Activated CD8-positive, alpha-beta memory T cell treated with anti-CD3 and anti-CD28 coated beads, Interleukin-2, amount 50 U/mL, for 24 hours (primary cell): ENCODE measurements at regions not wholly inside any gene's neighbourhood (a gene's known extent, or its start where the extent isn't known, plus 50 kb on each side); places are given as distances from the start of the nearest gene placed in this dataset.
"Not testable (repeated sequence)": the region's sequence is repeated elsewhere in the genome, so short reads cannot be mapped to it uniquely, and the experiment has no call there.

ENCODE experiments used
- DNase-seq: peaks from one replicate; pipeline ENCODE4 v3.0.0-alpha.2; 2020; ENCODE audit errors: extremely low read depth

DNA sequence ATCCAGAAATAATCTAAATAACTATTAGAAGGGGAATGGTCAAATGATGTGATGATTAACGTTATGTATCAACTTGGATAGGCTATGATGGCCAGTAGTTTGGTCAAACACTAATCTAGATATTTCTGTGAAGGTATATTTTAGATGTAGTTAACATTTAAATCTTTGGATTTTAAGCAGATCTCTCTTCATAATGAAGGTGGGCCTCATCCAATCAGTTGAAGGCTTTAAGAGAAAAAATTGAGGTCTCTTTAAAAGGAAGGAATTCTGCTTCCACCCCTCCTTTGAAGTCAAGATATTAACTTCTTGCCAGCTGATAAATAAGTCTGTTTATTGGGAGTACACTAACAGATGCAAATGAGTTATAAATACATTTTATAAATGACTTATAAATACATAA lies 760.0 kb upstream of the SLC35B3 start:
- DNase-seq = no peak

DNA sequence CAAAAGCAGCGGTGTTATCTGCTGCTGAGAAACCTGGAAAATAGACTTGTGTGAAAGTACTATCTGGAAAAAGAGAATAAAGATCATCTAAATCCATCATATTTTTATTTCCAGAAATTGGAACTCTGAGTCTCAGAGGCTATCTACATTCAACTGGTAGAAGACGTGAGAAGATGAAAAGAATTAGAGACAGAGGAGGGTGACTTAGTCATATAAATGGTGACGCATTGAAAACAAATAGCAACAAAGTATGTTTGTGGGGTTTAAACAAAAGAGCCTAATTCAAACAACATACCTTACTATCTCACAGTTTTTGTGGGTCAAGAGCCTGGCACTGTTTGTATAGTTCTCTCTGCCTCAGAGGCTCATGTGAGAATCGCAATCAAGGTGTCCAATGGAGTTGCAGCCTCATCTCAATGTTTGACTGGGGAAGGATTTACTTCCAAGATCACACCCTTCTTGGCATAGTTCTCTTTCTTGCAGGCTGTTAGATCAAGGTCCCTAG lies 757.1 kb upstream of the SLC35B3 start:
- no peak for DNase-seq

DNA sequence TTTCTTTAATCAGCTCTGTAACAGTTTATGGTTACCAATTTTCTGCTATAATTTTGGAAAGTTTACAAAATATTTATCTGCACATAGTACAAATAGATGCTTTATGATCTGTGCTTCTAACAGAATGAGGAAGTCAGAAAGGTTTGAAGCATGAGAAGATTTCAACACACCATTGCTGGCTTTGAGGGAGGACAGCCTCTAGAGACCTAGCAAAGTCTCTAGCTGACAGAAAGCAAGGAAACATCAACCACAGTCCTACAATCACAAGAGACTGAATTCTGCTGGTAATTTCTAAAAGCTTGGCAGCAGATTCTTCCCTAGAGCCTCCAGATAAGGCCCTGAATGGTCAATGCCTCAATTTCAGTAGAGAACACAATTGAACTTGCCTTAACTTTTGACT lies 750.8 kb upstream of the SLC35B3 start:
- no peak for DNase-seq

DNA sequence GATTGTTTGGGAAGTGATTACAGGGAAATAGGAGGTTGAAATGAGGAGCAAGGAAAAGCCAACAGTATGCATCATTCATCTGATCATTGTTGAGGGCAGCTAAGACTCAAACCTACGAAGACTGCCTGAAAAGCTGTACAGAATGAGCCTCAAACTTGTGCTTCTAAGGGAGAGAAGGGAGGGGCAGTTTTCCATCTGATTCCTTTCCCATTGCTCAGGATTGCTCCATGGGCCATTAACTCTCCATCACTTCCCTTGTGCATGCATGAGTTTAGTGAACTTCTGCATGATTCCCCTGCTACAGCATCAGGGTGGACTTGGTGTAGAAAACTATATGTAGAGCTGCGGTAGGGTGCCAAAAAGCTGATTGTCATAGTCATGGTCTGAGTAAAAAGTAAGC lies 742.7 kb upstream of the SLC35B3 start:
- DNase-seq = no peak

DNA sequence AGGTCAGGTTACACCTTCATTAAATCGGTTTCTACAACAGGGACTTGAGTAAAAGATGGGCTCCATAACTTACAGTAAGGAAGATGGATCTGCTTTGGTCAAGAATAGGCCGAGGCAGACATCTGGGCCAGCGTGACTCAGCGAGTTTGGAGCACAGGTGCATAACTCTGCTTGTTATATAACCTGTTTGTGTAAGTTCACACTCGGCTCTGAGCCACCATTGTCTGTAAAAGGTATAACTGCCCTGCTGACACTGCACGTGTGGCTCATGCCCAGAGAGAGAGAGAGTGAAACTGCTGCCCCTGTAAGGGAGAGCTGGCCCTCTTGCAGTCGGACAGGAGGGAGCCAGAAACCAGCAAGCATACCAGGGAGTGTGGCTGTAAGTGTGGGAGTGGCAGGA lies 737.9 kb upstream of the SLC35B3 start:
- no peak for DNase-seq

DNA sequence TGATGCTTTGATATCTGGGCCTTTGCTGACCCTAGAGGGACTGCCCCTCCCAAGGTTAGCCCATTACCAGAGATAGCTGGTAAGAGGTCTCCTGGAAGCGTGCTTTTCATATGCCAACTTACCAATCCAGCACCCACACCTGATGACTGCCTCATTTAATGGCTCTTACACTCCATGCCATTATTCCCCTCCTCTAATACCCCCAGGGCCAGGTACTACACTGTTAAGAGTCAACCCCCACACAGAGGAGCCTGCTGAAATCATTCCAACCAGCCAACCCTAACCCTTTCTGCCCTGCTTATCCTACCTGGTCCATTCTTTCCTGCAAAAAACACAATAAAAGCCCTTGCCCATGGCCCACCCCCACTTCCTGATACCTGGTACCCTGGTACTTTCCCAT lies 736.8 kb upstream of the SLC35B3 start:
- DNase-seq = no peak

DNA sequence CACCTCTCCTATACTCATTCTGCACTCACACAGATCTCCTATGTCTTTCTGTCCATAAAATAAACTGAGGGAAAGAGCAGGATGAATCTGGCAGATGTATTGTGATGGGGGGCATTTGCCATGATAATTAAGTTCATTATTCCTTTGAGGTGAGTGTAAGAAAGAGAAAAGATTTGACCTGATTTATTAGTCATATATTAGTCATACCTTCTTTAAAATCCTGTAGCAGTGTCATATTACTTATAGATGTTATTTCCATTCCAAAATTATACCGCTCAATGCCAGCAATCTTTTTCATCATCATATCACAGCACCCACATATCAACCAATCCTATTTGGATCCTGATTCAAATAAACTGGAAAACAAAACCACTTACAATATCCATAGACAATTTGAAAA lies 733.3 kb upstream of the SLC35B3 start:
- no peak for DNase-seq

DNA sequence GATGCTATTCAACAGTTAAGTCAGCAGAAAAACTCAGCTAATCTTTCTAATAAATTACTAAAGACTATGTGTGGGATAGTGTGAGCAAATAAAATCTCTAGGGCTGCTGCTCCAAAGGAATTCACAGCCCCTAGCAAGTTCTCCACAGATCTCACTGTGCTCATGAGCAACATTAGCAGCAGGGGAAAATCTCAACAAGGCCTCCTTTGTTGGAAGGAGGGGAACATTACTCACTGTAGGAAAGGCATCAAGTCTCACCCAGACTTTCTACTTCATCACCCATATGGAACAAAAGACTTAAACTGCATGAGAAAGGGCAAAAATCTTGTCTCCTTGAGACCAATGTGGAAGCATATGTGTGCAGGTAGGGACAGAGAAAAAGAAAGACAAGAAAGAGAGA lies 726.4 kb upstream of the SLC35B3 start:
- no peak for DNase-seq

DNA sequence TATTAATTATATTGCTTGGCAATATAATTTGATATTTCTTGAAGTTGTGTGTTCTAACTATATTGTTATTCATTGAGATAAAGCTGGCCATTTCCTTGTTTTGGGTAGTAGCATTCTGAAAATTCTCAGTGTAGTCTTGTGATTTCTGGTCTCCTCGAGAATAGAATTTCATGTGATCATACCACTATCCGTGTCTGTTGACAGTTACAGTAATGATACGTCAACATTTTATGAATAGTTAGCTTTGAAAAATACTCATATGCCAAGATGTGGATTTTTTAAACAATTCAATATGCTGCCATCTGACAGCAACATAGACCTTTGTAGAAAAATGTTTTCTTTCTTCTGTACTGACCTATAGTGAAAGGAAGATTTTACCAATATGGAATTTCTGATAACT lies 723.7 kb upstream of the SLC35B3 start:
- no peak for DNase-seq

DNA sequence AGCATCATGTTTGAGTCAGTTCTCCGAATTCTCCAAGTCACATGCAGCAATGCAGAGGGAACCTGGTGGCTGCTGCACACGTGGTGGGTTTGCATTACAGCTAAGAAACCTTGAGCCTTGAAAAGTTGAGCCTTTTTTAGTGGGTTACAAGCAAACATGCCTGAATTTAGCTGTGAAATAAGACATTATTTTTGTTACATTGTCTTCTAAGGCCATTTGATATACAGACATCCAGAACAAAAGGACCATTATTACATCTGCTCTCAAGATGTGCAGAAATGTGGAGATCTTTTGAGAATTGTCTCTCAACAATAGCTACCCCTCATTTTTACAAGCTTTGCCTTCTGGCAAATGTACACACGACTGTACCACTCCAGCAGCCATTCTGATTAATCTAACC lies 720.5 kb upstream of the SLC35B3 start:
- DNase-seq = no peak

DNA sequence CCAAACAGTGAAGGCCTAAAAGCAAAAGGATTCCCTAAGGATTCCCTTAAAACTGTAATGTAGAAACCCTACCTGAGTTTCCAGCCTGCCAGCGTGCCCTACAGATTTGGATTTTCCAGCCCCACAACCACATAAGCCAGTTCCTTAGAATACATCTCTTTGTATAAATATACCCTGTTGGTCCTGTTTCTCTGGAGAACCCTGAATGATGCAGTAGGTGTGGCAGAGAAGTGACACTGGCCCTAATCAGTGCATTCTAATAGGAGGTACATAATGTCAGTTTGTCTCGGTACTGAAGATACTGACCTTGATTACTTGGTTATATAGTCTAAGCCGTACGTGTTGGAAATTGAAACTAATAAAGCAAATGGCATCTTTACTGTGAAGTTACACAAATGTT lies 707.8 kb upstream of the SLC35B3 start:
- no peak for DNase-seq

DNA sequence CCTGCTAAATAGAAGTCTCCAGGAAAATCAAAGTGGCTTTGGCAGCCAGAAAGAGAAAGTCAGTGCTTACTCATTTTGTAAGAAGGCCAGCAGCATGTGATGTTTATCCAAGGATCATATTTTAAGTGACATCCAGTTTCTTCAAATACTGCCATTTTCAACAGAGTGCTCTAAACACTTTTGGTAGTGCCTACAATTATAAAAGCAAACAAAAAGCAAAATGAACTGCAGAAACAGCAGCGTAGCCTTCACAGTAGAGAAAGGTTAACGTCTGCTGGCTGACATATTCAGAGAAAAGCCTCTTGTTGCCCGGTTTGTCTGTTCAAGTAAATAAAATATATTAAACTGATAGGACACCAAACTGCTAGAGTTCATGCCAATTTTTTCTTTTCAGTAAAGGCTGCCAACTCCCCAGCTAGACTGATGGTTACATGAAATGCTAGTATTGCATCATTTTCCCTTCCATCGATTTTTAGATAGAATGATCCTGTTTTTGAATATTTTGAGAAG lies 705.7 kb upstream of the SLC35B3 start:
- no peak for DNase-seq

DNA sequence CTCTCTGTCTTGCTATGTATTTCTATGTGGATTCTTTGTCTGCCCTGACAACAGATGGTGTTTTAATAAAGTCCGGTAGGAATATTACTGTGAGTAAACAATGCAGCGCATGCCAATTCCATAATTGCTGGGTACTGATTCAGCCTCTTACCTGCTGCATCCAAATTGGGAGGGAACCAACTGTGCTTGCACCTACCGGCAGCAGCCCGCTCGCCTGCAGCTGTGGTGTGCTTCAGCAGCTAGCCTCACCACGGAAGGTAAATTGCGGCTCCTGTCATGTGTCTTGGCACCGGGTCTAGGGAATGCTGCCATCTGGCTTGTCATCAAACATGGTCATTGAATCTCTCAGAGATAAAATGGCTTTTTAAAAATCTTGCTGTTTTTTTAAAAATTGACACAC lies 704.8 kb upstream of the SLC35B3 start:
- no peak for DNase-seq

DNA sequence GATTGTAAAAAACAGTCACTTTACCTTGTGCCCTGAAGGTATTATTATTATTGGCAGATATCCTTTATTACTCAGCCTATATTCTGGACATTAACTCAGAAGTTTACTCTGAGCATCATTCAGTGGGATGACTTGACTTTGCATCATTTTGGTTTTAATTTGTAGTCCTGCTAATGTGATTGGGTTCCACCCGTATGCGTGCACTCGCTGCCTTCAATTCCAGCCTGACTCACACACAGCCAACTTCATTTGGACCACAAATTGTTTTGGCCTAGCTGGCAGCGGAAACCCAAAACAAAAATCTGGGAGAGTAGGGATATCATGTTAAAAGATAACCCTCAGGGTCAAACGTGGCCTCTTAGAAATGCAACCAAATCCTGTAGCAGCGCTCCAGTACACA lies 704.4 kb upstream of the SLC35B3 start:
- DNase-seq = no peak

DNA sequence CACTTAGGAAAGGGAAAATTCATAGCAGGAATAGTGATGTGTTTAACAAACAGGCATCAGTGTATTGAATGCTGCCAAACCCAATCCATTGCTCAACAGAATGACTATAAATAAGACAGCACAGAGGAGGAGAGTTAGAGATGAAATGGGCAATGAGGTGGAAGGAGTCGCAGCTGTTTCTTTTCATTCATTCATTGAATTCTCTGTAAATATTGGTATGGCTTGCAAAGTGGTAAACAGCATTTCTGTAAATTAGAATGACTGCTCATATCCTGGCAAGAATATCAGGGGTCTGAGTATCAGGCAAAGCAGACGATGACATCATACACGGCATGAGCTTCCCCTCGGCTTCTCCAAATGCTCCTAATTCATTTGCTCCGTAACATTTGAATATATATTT lies 703.6 kb upstream of the SLC35B3 start:
- DNase-seq = no peak

DNA sequence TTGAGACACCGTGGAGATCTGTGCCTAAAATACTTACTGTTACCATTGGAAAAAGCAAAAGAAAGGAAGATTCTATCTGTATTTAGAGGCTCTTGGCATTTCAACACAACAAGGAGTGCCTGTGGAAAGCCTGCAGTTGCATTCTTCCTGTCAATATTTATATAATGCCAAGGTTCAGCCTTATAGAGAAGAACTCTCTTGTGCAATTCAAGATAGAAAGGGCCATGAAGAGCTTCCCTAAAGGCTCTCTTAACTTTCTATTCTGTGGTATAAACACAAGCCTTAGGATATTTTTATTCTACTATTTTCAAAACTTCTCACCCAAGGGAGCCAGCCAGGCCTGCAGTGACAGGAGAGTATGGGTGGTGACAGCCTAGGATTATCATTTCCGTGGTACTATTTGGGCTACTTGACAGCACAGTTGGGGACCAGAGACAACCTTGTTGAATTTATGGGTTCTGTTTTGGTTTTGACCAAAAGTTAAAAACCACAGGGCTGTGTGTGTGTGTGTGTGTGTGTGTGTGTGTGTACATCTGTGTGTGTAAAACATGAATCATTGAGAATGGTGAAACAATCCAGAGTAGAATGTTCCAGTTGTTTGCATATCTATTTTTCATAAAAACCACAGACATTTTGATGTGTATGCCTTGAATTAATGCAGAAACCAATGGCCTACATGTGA lies 700.9 kb upstream of the SLC35B3 start:
- no peak for DNase-seq

DNA sequence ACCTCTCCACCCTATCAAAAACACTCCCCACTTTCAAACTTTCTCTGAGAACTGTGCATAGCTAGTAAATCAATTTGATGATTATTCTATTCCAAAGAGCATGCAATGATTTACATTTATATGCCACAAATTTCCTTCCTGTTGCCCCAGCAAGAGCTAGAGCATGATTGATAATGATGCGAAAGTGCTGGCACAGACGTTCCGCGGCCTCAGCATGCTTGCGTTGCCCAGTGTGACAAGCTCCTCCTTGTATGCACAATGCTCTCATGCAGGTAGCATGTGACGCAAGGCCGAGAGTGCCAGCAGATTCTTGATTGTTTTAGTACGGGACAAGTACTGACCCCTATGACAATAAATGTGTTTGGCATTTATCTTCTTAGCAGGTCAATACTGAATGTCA lies 696.3 kb upstream of the SLC35B3 start:
- DNase-seq = no peak

DNA sequence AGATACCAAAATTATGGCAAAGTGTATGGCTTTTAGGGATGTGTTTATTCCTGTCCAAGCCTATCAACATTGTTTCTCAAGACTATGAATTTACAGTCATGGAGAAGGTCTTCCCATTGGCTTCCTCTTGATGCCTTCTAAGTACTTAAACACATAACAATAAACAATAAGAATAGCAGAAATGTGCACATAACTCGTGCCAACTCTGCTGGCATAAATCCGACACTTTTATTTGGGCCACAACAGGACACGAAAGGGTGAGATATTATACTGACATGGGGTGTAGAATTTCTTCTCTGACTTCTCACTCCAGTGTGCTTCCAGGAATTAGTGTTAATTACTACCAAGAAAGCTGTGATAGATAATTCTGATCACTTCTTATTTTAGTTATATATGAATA lies 695.9 kb upstream of the SLC35B3 start:
- DNase-seq = no peak

DNA sequence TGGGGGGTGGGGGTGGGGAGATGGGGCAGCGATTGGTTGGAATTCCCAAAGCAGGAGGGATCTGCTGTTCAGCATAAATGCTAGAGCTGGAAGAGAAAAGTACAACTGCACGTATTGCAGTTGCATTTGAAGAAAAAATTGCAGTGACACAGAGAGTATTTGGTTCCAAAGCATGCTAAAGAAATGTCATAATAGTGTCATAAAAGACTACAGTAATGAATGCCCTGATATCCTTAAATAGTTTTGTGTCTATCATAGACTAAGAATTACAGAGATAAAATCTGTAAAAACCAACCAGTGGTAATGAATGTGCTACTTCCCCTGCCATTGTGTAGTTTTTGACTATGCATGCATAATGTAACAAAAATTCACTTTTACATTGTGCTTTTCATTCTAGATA lies 693.6 kb upstream of the SLC35B3 start:
- DNase-seq = no peak

DNA sequence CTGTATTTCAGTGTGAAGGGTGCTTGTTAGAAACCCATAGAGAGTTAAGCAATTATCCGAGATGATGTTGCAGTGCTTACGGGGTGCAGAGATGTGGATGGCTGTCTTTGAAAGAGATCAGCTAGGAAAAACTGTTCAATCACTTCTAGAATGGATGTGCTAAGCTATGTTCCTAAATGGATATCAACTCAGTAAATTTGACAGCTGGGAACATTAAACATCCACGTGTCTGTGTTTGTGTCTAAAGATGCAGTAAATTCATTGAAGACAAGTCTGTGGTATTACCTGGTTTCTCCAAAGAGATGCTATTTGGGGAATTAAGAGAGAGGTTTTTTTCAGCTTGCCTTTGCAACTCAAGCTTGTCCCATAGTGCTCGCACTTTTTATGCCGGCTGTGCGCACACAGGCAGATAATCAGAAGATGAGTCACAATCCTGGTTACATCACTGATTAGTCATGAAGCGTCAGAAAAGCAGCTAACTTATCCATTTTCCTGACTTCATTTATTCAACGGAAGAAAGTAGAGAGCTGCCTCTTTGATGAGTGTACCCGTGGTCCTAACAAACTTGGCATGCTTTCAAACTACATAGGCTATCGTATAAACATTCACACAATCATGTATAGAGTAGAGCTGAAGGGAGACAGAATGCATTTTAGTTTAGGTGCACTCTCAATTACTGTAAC lies 691.7 kb upstream of the SLC35B3 start:
- no peak for DNase-seq

DNA sequence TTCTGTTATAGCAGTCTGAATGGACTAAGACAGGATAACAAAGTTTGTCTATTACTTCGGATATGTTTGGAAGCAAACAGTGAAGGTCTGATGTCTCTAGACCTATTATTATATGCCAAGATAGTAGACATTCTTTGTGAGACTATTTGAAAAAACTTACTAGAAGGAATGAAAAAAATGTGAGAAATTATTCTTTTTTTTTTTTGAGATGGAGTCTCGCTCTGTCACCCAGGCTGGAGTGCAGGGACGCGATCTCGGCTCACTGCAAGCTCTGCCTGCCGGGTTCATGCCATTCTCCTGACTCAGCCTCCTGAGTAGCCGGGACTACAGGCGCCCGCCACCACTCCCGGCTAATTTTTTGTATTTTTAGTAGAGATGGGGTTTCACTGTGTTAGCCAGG lies 690.7 kb upstream of the SLC35B3 start:
- DNase-seq = not testable (repeated sequence)

DNA sequence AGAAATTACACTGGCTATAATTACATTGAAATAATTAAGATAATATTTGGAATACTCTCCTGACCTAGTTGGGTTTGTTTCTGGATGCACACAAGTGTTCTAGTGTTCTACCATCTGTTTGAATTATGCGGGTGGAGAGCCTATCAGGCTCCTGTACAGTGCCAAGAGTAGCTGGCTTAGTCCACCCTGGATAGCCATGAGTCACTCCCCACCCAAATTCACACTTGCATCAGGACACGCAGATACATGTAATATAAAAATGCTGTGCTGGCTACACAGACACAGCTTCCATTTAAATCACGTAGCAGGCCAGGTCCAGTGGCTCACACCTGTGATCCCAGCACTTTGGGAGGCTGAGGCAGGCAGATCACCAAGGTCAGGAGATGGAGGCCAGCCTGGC lies 686.2 kb upstream of the SLC35B3 start:
- DNase-seq = no peak

DNA sequence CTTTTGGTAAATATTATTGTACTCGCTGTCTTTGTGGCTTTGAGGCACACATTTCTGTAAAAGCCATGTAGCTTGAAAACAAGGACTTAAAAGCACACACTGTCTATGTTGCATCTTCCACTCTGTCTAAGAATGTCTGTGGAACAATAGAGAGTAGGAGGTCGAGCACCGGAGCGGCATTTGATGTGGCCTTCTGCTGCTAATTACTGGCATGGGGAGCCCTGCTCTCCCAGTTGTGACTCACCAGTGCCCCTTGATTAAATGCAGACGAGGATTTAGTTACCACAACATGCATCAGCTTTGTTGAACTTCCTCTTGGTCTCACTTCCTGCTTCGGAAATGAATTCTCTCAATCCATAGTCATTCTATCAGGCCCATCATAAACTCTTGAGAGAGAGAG lies 680.7 kb upstream of the SLC35B3 start:
- DNase-seq = no peak

DNA sequence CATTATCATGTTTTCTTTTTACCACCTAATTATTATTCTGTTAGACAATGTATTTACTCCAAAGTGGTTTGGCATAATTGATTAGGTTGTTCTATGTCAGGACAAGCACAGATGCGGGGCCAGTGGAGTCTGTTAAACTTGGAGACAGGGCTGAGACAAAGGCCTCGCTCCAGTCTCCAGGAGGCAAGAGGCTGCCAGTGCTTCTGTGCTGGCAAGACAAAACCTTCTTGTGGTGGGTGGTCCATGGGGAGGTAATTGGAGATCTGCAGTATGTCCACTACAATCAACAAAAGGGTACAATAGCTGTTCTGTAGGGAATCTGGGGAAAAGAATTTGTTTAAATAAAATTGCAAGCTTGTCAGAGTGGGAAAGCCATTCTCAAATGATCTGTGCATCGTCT lies 677.2 kb upstream of the SLC35B3 start:
- DNase-seq = no peak
